Choroid plexus epithelial cell (primary cell): ENCODE measurements at regions not wholly inside any gene's neighbourhood (a gene's known extent, or its start where the extent isn't known, plus 50 kb on each side); places are given as distances from the start of the nearest gene placed in this dataset.

Source experiments
- DNase-seq: peaks from one replicate; pipeline ENCODE4 v3.0.0-alpha.2; 2010; ENCODE audit warnings: low read depth
- H3K4me3 ChIP-seq: 2 replicates; pipeline ENCODE4 v1.5.1; 2011; ENCODE audit warnings: low read depth, mild to moderate bottlenecking, control low read depth, low read length, moderate library complexity
- TF ChIP-seq, protein P1 (sequence below): conservative IDR thresholded peaks from 2 replicates; pipeline ENCODE4 v1.5.1; 2011; ENCODE audit warnings: low read depth, mild to moderate bottlenecking, control low read depth, inconsistent platforms, low read length, moderate library complexity

GRCh38 chrX:84715315-84715714 is 213.1 kb upstream of the HDX start:
- H3K4me3 ChIP-seq, result no peak overlapping the region
- TF ChIP-seq, protein P1, sequence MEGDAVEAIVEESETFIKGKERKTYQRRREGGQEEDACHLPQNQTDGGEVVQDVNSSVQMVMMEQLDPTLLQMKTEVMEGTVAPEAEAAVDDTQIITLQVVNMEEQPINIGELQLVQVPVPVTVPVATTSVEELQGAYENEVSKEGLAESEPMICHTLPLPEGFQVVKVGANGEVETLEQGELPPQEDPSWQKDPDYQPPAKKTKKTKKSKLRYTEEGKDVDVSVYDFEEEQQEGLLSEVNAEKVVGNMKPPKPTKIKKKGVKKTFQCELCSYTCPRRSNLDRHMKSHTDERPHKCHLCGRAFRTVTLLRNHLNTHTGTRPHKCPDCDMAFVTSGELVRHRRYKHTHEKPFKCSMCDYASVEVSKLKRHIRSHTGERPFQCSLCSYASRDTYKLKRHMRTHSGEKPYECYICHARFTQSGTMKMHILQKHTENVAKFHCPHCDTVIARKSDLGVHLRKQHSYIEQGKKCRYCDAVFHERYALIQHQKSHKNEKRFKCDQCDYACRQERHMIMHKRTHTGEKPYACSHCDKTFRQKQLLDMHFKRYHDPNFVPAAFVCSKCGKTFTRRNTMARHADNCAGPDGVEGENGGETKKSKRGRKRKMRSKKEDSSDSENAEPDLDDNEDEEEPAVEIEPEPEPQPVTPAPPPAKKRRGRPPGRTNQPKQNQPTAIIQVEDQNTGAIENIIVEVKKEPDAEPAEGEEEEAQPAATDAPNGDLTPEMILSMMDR, result no peak
- DNase-seq, result no peak

GRCh38 chrX:84717343-84717742 is 215.1 kb upstream of the HDX start:
- no peak for DNase-seq
- TF ChIP-seq, protein P1, result no peak
- H3K4me3 ChIP-seq, result no peak overlapping the region

- no peak overlapping the region for H3K4me3 ChIP-seq
- TF ChIP-seq, protein P1, result no peak
- DNase-seq, result no peak
Observed at GRCh38 chrX:84721416-84721815, 219.2 kb upstream of the HDX start.

DNA sequence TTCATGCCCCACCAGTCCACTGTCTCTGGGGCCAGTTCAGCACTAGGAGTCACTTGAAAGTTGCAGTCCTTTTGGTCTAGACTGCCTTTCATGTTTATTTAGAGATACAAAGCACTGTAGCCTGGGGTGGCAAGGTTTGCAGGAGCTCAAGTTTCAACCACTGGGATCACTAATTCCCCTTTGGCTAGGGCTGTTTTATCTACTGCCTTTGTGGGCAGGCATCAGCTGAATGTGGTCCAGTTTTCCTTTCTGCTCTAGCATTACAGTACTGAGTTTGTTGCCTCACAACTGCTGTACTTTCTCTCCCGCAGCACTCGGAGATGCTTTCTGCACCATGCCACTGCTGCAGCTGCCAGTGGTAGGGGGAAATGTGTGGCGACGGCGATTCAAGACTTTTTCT is 222.3 kb upstream of the HDX start:
- H3K4me3 ChIP-seq, result no peak overlapping the region
- TF ChIP-seq, protein P1, result no peak
- peak; percentile 2 for DNase-seq

DNA sequence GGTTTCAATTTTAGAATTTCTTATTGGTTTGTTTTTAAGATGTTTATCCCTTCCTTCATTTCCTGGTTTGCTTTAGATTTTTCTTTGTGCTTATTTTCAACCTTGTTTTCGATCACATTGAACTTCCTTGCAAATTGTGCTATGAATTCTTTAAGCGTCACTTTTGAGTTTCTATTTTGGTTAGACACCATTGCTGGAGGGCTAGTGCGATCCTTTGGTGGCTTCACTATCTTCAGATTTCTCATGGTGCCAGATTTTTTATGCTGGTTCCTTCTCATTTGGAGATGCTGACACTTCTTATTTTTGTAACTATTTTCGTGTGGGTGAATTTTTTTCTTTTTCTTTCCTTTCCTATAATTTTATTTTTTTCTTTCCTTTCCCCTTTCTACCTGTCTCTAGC is 227.2 kb upstream of the HDX start:
- no peak overlapping the region for H3K4me3 ChIP-seq
- no peak for DNase-seq
- TF ChIP-seq, protein P1, result no peak

GRCh38 chrX:84729809-84730208 is 227.6 kb upstream of the HDX start:
- TF ChIP-seq, protein P1, result peak; percentile 82
- H3K4me3 ChIP-seq, result no peak overlapping the region
- DNase-seq, result peak; percentile 45

- TF ChIP-seq, protein P1, result no peak
- H3K4me3 ChIP-seq, result no peak overlapping the region
- DNase-seq, result peak; percentile 33
Observed at GRCh38 chrX:84735025-84735424, 232.8 kb upstream of the HDX start.
